ENCODE measurements at regions not wholly inside any gene's neighbourhood (a gene's known extent, or its start where the extent isn't known, plus 50 kb on each side); places are given as distances from the start of the nearest gene placed in this dataset.

DNA sequence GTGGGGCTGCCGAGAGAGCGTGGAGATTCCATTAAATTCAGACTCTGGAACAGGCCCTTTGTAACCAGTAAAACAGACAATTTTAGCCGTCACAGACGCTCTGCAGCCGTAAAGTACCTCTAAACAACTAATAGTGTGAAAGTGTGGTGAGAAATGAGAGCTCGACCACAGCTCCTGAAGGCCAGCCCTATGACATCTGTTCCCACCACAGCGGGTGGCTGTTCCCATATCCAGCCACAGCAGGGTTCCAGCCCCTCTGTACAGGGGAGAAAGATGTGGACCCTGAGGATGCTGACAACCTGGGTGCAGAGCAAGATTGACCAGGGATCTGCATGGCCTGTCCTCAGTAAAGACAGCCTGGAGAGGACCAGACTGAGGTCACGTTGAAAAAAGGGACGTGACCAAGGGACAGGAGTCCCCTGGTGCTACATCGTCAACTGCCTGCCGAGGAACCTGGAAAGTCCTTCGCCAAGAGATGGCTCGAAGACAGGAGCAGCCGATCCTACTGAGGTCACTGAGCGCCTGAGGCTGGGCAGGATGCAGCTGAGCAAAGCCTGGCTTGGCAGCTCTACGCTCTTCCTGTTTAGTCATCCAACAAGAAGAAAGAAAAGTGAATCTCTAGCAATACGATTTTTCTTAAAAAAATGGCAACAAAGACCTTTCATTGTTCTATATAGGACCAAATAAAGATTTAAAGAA, 831.7 kb downstream of the RNF144A start:
- Histone ChIP-seq H3K9ac (ENCODE audit: low read depth in 1 of 2, low read length in 2 of 2) (no peak overlapping the region), H3K36me3 (ENCODE audit: control insufficient read depth in 4 of 4, insufficient read depth in 3 of 4, low read depth in 1 of 4, low read length in 3 of 4) (no peaks in the 10 kb centered on the region), H3K4me3 (ENCODE audit: low read depth in 1 of 3, low read length in 3 of 3) (no peak overlapping the region), H3K9me3 (ENCODE audit: control insufficient read depth in 4 of 4, low read length in 3 of 4) (peaks cover under 1 to 5% (median under 1%) of the 10 kb centered on the region in 4 donors), H3K4me1 (ENCODE audit: control insufficient read depth in 4 of 4, insufficient read depth in 4 of 4, low read length in 3 of 4) (peaks cover 1 to 16% (median 6%) of the 10 kb centered on the region in 4 donors), H3K27me3 (ENCODE audit: control insufficient read depth in 4 of 4, insufficient read depth in 4 of 4, low read length in 3 of 4) (no peaks in the 10 kb centered on the region), H3K27ac (ENCODE audit: low read depth in 1 of 2, low read length in 2 of 2) (no peak overlapping the region)
- WGBS: 84% methylated on average over 17 of the region's 17 CpGs
- no peak for DNase-seq (ENCODE audit: low spot score)
- TF ChIP-seq RXRA (IDR thresholded peaks at IDR 0.05) (no peak), RAD21 (IDR thresholded peaks at IDR 0.05) (no peak), HNF4G (IDR thresholded peaks at IDR 0.05) (no peak), NR2F2 (IDR thresholded peaks at IDR 0.05) (no peak), HNF4A (conservative IDR thresholded peaks at IDR 0.05) (no peak), FOXA1 (IDR thresholded peaks at IDR 0.05) (no peak), TAF1 (conservative IDR thresholded peaks at IDR 0.05) (no peak), JUND (IDR thresholded peaks at IDR 0.05) (no peak), FOXA2 (IDR thresholded peaks at IDR 0.05) (no peak), GABPA (IDR thresholded peaks at IDR 0.05 in 1 of 2, conservative IDR thresholded peaks at IDR 0.05 in 1 of 2) (no peak), YY1 (IDR thresholded peaks at IDR 0.05) (no peak), SP1 (IDR thresholded peaks at IDR 0.05) (no peak)
- TF ChIP-seq, protein P1, sequence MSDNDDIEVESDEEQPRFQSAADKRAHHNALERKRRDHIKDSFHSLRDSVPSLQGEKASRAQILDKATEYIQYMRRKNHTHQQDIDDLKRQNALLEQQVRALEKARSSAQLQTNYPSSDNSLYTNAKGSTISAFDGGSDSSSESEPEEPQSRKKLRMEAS (IDR thresholded peaks at IDR 0.05): no peak
- TF ChIP-seq, protein P2, sequence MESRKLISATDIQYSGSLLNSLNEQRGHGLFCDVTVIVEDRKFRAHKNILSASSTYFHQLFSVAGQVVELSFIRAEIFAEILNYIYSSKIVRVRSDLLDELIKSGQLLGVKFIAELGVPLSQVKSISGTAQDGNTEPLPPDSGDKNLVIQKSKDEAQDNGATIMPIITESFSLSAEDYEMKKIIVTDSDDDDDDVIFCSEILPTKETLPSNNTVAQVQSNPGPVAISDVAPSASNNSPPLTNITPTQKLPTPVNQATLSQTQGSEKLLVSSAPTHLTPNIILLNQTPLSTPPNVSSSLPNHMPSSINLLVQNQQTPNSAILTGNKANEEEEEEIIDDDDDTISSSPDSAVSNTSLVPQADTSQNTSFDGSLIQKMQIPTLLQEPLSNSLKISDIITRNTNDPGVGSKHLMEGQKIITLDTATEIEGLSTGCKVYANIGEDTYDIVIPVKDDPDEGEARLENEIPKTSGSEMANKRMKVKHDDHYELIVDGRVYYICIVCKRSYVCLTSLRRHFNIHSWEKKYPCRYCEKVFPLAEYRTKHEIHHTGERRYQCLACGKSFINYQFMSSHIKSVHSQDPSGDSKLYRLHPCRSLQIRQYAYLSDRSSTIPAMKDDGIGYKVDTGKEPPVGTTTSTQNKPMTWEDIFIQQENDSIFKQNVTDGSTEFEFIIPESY (IDR thresholded peaks at IDR 0.05): no peak
- TF ChIP-seq, protein P3, sequence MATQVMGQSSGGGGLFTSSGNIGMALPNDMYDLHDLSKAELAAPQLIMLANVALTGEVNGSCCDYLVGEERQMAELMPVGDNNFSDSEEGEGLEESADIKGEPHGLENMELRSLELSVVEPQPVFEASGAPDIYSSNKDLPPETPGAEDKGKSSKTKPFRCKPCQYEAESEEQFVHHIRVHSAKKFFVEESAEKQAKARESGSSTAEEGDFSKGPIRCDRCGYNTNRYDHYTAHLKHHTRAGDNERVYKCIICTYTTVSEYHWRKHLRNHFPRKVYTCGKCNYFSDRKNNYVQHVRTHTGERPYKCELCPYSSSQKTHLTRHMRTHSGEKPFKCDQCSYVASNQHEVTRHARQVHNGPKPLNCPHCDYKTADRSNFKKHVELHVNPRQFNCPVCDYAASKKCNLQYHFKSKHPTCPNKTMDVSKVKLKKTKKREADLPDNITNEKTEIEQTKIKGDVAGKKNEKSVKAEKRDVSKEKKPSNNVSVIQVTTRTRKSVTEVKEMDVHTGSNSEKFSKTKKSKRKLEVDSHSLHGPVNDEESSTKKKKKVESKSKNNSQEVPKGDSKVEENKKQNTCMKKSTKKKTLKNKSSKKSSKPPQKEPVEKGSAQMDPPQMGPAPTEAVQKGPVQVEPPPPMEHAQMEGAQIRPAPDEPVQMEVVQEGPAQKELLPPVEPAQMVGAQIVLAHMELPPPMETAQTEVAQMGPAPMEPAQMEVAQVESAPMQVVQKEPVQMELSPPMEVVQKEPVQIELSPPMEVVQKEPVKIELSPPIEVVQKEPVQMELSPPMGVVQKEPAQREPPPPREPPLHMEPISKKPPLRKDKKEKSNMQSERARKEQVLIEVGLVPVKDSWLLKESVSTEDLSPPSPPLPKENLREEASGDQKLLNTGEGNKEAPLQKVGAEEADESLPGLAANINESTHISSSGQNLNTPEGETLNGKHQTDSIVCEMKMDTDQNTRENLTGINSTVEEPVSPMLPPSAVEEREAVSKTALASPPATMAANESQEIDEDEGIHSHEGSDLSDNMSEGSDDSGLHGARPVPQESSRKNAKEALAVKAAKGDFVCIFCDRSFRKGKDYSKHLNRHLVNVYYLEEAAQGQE (IDR thresholded peaks at IDR 0.05): no peak
- TF ChIP-seq, protein P4, sequence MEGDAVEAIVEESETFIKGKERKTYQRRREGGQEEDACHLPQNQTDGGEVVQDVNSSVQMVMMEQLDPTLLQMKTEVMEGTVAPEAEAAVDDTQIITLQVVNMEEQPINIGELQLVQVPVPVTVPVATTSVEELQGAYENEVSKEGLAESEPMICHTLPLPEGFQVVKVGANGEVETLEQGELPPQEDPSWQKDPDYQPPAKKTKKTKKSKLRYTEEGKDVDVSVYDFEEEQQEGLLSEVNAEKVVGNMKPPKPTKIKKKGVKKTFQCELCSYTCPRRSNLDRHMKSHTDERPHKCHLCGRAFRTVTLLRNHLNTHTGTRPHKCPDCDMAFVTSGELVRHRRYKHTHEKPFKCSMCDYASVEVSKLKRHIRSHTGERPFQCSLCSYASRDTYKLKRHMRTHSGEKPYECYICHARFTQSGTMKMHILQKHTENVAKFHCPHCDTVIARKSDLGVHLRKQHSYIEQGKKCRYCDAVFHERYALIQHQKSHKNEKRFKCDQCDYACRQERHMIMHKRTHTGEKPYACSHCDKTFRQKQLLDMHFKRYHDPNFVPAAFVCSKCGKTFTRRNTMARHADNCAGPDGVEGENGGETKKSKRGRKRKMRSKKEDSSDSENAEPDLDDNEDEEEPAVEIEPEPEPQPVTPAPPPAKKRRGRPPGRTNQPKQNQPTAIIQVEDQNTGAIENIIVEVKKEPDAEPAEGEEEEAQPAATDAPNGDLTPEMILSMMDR (IDR thresholded peaks at IDR 0.05; ENCODE audit: low read depth, low read length, missing input control): no peak
